Peyer's patch (tissue), 4 donors: ENCODE measurements at regions not wholly inside any gene's neighbourhood (a gene's known extent, or its start where the extent isn't known, plus 50 kb on each side); places are given as distances from the start of the nearest gene placed in this dataset.

Source experiments
- POLR2A ChIP-seq, 2 donors: fragments of 450-650 bp; IDR thresholded peaks; one replicate each; pipeline ENCODE4 v1.5.1; 2017; ENCODE audit warnings: antibody characterized with exemption in 2 of 2, mild to moderate bottlenecking in 2 of 2, moderate library complexity in 2 of 2
- TF ChIP-seq, protein P1 (sequence below), 6 experiments: fragments of 450-650 bp in 4 of 6; fragments of 200-600 bp in 2 of 6; sonication (generic) in 1 of 6; IDR thresholded peaks; one replicate each; pipeline ENCODE4 v1.5.1; 2017 to 2019; ENCODE audit warnings: antibody characterized with exemption in 6 of 6, mild to moderate bottlenecking in 3 of 6, moderate library complexity in 1 of 6

- TF ChIP-seq, protein P1, sequence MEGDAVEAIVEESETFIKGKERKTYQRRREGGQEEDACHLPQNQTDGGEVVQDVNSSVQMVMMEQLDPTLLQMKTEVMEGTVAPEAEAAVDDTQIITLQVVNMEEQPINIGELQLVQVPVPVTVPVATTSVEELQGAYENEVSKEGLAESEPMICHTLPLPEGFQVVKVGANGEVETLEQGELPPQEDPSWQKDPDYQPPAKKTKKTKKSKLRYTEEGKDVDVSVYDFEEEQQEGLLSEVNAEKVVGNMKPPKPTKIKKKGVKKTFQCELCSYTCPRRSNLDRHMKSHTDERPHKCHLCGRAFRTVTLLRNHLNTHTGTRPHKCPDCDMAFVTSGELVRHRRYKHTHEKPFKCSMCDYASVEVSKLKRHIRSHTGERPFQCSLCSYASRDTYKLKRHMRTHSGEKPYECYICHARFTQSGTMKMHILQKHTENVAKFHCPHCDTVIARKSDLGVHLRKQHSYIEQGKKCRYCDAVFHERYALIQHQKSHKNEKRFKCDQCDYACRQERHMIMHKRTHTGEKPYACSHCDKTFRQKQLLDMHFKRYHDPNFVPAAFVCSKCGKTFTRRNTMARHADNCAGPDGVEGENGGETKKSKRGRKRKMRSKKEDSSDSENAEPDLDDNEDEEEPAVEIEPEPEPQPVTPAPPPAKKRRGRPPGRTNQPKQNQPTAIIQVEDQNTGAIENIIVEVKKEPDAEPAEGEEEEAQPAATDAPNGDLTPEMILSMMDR (IDR thresholded peaks at IDR 0.05): no peak
- no peak for TF ChIP-seq POLR2A (IDR thresholded peaks at IDR 0.05)
Observed at GRCh38 chr2:216800836-216801235, 59.0 kb downstream of the TNP1 start.
